Activated naive CD4-positive, alpha-beta T cell treated with anti-CD3 and anti-CD28 coated beads for 36 hours (primary cell): ENCODE measurements at regions not wholly inside any gene's neighbourhood (a gene's known extent, or its start where the extent isn't known, plus 50 kb on each side); places are given as distances from the start of the nearest gene placed in this dataset.
A peak's percentile ranks its signal among the peaks of the same experiment; 100 is the strongest.
"Not testable (repeated sequence)": the region's sequence is repeated elsewhere in the genome, so short reads cannot be mapped to it uniquely, and the experiment has no call there.

ENCODE experiments used
- CTCF ChIA-PET: fragments of 350-600 bp; sonication (Branson Sonifier 250); formaldehyde crosslinking; loops from one replicate; lab custom pipeline; 2021; ENCODE audit warnings: antibody characterized with exemption; lab: Charles Lee
- DNase-seq: peaks from one replicate; pipeline ENCODE4 v3.0.0-alpha.2; 2020
- H3K27ac Mint-ChIP-seq: one replicate; pipeline ENCODE4 v1.8.0; 2021; ENCODE audit warnings: mild to moderate bottlenecking, mixed read lengths
- H3K27me3 Mint-ChIP-seq: one replicate; pipeline ENCODE4 v1.8.0; 2021; ENCODE audit warnings: low read depth, mixed read lengths
- H3K36me3 Mint-ChIP-seq: one replicate; pipeline ENCODE4 v1.8.0; 2021; ENCODE audit warnings: low read depth, mixed read lengths
- H3K4me1 Mint-ChIP-seq: one replicate; pipeline ENCODE4 v1.8.0; 2021; ENCODE audit warnings: low read depth, mixed read lengths
- H3K4me3 Mint-ChIP-seq: one replicate; pipeline ENCODE4 v1.8.0; 2021; ENCODE audit warnings: mild to moderate bottlenecking, moderate library complexity, mixed read lengths
- H3K9me3 Mint-ChIP-seq: one replicate; pipeline ENCODE4 v1.8.0; 2021; ENCODE audit warnings: mixed read lengths
- intact Hi-C: fragments of 100-400 bp; cut with micrococcal nuclease; formaldehyde crosslinking; loops from one replicate; pipeline ENCODE4 v1.15.1; 2023

DNA sequence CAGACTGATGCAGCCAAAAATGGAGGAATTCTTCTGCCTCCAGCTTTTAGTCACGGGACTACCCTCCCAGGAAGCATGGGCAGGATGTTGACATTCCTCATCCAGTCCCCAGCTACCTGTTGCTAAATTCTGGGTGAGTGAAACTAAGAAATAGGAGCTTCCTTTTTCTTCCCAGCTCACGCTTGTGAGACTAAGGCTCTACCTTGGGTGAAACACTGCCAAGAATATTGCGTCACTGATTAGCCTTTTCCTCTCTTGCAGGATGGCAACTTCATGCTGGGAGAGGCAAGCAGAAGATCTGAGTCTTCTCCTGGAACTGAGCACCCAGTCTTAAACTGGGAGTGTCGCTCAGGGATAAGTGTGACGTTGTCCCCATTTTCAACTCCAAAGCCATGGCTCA lies 59.7 kb downstream of the RNU2-63P start:
- H3K27me3 Mint-ChIP-seq, H3K36me3 Mint-ChIP-seq, intact Hi-C loops, H3K27ac Mint-ChIP-seq, H3K9me3 Mint-ChIP-seq, H3K4me1 Mint-ChIP-seq, H3K4me3 Mint-ChIP-seq, DNase-seq, CTCF ChIA-PET: not testable (repeated sequence)

DNA sequence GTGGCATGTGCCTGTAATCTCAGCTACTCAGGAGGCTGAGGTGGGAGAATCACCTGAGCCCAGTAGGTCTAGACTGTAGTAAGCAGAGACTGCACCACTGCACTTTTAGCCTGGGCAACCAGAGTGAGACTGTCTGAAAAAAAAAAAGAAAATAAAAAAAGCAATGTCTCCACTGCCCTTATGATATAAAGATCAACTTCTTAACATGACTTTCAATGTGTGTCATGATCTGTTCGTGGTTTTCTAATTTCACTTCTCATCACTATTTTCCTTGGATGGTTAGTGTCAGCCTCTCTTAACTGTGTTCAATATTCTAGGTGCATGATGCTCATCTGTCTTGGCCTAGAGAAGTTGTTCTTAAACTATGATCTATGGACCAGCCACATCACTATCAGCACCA lies 67.3 kb downstream of the RNU2-63P start:
- intact Hi-C loops, H3K27ac Mint-ChIP-seq, DNase-seq, H3K4me1 Mint-ChIP-seq, CTCF ChIA-PET, H3K4me3 Mint-ChIP-seq, H3K27me3 Mint-ChIP-seq, H3K36me3 Mint-ChIP-seq, H3K9me3 Mint-ChIP-seq: not testable (repeated sequence)

DNA sequence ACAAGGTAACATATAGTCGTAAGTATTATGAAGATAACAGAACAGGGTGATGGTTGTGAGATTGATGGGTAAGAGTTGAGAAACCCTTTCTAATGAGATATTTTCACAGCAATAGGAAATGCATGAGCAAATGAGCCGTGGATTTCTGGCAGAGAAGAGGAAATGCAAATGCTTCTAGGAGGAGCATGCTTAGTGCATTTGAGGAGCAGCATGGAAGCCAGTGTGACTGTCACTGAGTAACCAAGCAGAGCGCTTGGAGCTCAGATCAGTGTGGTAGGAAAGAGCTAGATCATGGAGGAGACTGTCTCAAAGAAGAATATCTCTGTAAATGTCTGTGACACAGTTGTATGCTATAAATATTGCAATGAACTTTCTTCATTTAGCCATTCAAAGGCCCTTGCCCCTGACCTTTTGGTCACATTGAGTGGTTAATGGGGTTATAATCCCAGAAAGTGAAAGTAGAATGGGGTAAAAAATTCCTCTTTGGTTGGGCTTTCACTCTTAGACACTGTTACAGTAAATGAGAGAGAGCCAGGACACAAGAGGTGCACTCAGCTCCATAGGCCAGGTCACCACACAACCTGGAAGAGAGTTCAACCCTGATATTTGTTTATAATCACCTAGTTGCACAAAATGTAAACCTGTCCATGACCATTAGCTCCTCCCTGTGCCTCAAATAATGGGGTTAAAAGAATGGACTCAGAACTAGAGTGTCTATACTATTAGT lies 69.5 kb downstream of the RNU2-63P start:
- H3K9me3 Mint-ChIP-seq, DNase-seq, H3K36me3 Mint-ChIP-seq, CTCF ChIA-PET, H3K4me3 Mint-ChIP-seq, intact Hi-C loops, H3K27ac Mint-ChIP-seq, H3K4me1 Mint-ChIP-seq, H3K27me3 Mint-ChIP-seq: not testable (repeated sequence)

DNA sequence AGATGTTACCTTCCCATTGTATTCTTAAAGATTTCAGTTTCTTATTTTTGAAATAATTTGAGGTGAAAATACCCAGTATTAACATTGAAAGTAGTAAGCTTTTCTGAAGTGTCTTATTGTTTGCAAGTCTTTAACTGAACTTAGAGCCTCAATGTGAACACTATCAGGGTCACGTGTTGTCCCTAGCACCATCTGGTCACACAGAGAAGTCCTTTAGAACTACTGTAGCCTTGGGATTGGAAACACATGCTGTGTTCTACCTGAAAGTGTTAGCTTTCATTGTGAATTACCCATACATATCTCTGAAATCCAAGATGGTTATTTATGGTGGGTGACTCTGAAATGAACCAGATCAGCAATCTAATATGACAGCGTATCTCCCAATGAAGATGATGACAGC lies 77.0 kb downstream of the RNU2-63P start:
- H3K4me1 Mint-ChIP-seq, CTCF ChIA-PET, DNase-seq, H3K9me3 Mint-ChIP-seq, H3K36me3 Mint-ChIP-seq, intact Hi-C loops, H3K27ac Mint-ChIP-seq, H3K4me3 Mint-ChIP-seq, H3K27me3 Mint-ChIP-seq: not testable (repeated sequence)

DNA sequence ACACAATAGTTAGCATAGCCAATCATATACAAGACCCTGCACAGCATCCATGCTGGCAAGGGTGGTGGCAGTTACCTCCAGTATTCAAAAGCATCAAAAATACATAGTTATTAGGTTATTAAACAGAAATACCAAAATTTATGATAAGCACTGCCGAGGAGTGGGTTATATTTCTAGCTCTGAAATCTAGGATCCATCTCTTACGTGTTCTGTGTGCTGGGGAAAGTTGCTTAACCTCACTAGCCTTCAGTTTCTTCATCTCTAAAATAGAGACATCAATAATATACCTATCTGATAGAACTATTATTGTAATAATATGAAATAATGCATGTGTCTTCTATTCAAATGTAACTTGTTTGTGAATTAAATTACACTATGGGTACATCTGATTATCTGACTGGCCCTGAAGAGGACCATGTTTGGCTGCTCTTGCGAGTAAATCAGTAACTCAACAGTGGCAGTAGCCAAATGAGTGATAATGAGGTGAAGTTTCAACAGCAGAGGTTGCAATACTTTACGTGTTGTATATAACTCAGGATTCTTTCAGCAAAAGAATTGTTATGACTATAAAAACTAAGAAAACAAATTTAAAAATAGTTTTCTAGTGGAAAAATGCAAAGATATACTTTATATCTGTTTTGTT lies 93.5 kb upstream of the RGPD2 start:
- H3K36me3 Mint-ChIP-seq, H3K27me3 Mint-ChIP-seq, H3K4me3 Mint-ChIP-seq, intact Hi-C loops, H3K4me1 Mint-ChIP-seq, H3K9me3 Mint-ChIP-seq, CTCF ChIA-PET, DNase-seq, H3K27ac Mint-ChIP-seq: not testable (repeated sequence)

DNA sequence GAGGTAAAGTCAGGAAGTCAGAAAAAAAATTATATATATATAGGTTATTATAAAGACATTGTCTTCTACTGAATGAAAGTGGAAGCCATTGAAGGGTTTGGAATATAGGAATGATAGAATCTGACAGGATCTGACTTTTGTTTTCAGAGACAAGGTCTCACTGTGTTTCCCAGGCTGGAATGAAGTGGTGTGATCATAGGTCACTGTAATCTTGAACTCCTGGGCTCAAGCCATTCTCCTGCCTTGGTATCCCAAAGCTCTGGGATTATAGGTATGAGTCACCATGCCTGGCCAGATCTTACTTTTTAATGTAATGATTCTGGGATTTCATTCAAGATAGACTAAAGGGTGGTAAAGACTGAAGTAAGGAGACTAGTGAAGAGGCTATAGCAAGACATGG lies 91.6 kb upstream of the RGPD2 start:
- H3K4me1 Mint-ChIP-seq, H3K4me3 Mint-ChIP-seq, H3K9me3 Mint-ChIP-seq, H3K27me3 Mint-ChIP-seq, DNase-seq, intact Hi-C loops, CTCF ChIA-PET, H3K27ac Mint-ChIP-seq, H3K36me3 Mint-ChIP-seq: not testable (repeated sequence)

DNA sequence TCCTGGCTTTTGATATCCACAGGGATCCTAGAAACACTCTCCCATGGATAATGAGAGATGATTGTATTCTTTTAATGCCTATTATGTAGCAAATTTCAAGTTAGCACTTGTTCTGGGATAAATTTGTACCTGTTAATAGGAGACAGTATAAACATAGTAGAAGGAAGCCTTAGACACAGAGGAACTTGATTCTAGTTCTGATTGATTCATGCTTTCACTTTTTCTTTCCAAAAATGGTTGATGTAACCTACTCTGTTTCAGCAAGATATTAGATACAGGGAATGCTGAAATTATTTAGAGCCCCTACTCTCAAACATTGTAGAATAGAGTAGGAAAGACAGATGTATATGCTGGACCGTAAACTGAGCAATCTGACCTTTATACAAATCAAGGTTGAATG lies 85.3 kb upstream of the RGPD2 start:
- H3K27me3 Mint-ChIP-seq, H3K36me3 Mint-ChIP-seq, intact Hi-C loops, H3K4me1 Mint-ChIP-seq, H3K4me3 Mint-ChIP-seq, H3K27ac Mint-ChIP-seq, DNase-seq, H3K9me3 Mint-ChIP-seq, CTCF ChIA-PET: not testable (repeated sequence)

DNA sequence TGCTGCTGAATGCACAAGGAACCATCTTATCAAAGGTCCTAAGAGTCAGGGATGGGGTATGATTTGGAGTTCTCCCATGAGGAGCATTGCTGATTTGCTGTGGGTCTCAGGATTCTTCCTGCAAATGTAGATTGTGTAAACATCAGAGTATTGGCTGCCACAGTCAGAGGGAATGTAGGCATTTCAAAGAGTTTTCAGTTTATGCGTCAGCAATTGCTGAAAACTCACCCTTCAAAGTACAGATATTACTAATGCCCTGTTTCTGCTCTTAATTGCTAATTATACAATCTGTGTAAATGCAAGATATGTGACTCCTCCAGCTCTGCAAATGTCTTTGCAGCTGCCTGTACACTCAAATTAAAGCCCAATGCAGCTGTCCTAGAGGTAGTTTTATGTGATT lies 83.4 kb upstream of the RGPD2 start:
- H3K4me1 Mint-ChIP-seq, CTCF ChIA-PET: not testable (repeated sequence)

DNA sequence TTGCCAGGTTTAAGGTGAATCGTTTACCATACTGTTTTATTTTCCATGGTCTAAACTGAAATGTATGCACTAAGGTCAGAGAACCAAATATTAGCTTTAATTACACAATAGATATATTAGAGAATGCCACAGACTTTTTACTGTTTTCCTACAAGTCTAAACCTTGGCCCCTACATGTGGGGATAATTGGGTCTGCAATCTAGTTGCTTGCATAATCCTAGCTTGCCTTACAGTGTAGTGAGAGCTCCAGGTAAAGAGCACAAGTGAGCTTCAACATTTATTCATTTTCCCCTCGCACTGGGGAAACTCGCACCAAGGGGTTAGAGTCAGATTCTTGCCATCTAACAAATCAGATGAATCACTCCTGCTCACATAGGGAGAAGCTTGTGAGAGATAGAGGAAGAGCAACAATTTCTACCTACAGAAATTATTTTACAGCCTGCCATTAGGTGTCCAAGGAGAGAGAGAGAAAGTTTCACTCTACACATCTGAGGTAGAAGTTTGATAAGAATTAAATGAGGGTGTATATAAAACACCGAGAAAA lies 82.0 kb upstream of the RGPD2 start:
- CTCF ChIA-PET, H3K36me3 Mint-ChIP-seq, H3K4me3 Mint-ChIP-seq, intact Hi-C loops, H3K27ac Mint-ChIP-seq, H3K4me1 Mint-ChIP-seq, H3K9me3 Mint-ChIP-seq, DNase-seq, H3K27me3 Mint-ChIP-seq: not testable (repeated sequence)

More for the DNA sequence above, 83.4 kb upstream of the RGPD2 start:
- H3K27me3 Mint-ChIP-seq, H3K4me3 Mint-ChIP-seq, H3K9me3 Mint-ChIP-seq, intact Hi-C loops, H3K27ac Mint-ChIP-seq, H3K36me3 Mint-ChIP-seq: not testable (repeated sequence)
- peak; percentile 5 for DNase-seq

DNA sequence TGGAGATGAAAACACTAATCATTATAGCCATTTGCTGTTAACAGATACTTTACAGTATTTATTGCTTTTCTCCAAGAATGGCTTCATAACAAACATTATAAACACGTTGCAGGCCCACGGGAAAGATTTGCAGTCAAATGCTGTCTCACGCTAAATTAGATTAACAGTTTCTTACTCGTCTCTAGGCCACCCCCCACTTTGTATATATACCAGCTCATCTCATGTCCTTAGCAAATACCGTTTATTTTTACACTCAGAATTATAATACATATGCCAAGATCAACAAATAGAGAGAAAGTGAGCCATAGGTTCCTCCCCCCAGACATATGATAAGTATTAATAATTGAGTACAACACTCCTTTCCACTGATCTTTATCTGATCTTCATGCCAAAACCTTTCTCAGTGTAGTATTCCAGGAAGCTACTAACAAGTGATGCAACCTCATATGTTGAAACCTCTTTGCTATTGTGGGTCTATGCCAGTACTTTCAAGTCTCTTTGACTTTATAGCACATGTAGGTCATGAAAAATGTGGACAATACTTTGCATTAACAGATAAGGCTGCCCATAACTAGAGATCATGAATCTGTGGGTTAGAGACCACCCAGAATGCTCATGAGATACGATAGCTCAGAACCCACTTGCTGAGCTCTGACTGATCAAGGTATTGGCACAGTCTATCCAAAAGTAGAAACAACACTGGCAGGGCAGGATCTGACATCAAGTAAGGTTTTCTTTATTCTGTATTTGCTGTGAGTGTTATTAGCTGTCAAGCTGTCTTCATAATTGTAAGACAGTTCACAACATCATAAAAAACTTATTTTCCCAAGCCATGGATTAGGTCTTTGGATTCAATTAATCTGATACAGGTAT lies 77.9 kb upstream of the RGPD2 start:
- DNase-seq, H3K36me3 Mint-ChIP-seq, intact Hi-C loops, H3K4me3 Mint-ChIP-seq, H3K9me3 Mint-ChIP-seq, CTCF ChIA-PET, H3K27ac Mint-ChIP-seq, H3K4me1 Mint-ChIP-seq, H3K27me3 Mint-ChIP-seq: not testable (repeated sequence)

DNA sequence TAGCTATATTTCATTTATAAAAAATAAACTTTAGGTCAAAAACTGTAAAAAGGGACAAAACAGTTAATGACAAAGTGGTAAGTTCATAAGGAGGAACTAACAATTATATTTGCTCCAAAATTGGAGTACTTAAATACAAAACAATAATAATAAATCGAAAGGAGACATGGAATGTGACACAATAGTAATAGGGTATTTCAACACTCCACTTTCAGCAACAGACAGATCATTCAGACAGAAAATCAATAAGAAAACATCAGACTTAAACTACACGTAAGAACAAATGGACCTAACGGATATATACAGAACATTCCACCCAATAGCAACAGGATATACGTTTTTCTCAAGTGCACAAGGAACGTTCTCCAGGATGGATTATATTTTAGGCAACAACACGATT lies 58.1 kb upstream of the RGPD2 start:
- H3K27me3 Mint-ChIP-seq, H3K36me3 Mint-ChIP-seq, intact Hi-C loops, H3K4me3 Mint-ChIP-seq, CTCF ChIA-PET, H3K9me3 Mint-ChIP-seq, H3K4me1 Mint-ChIP-seq, H3K27ac Mint-ChIP-seq, DNase-seq: not testable (repeated sequence)
